ENCODE measurements at regions not wholly inside any gene's neighbourhood (a gene's known extent, or its start where the extent isn't known, plus 50 kb on each side); places are given as distances from the start of the nearest gene placed in this dataset.

DNA sequence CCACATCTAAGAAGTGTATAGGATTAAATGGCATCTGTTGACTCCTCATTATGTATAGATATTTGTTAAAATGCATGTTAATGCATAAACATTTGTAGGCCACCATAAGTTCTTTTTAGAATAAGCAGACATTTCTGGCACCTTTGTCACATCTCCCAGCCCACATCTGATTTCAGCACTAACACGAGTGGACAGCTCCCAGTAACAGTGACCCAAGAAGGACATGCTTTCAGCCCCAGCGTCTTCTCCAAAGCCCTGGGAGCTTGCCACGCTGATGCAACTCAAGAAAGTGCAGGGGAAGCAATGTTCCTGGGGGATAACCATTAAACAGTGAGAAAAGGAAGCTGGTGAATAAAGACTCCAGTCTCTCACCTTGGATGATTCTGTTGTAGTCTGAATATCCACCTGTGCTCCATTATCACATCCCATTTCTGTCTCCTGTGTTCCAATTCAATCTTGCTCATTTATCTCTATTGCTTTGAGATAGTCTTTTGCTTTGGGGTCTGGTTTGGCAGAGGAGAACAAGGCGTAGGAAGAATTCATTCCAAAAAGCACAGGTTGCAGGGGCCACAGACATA, 182.6 kb upstream of the THSD7B start:
- H3K27ac Mint-ChIP-seq: no peak overlapping the region
- intact Hi-C loops (cut with micrococcal nuclease): no loop called here
- no peaks in the 10 kb centered on the region for H3K4me1 Mint-ChIP-seq

DNA sequence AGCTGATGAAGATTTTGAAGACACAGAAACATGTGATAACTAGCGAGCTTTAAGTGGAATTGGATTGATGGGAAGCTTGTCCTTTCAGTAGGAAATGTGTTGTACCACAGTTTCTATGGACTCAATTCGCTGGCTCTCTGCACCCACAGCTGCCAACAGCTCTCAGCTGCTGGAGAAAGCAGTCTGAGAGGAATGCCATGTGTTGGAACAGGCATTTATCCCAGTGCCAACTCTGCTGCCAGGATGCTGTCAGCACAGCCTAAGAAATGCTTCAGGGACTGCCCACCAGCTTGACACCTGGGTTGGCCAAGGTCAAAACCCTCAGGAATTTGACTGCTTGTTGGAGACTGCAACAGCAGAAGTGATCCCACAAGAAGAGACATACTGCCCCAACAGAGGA, 193.0 kb upstream of the THSD7B start:
- Mint-ChIP-seq H3K27me3 (ENCODE audit: low read depth in 3 of 3) (peaks cover 0 to 3% (median 2%) of the 10 kb centered on the region in 3 donors), H3K27ac (no peak overlapping the region), H3K9me3 (no peaks in the 10 kb centered on the region), H3K4me3 (no peak overlapping the region), H3K4me1 (no peaks in the 10 kb centered on the region), H3K36me3 (no peaks in the 10 kb centered on the region)
- no peaks in the 10 kb centered on the region for H3K9me3 ChIP-seq (replicated peaks in 1 of 2; ENCODE audit: control insufficient read depth in 1 of 2, insufficient read depth in 1 of 2, low read length in 2 of 2)
- TF ChIP-seq, protein P1, sequence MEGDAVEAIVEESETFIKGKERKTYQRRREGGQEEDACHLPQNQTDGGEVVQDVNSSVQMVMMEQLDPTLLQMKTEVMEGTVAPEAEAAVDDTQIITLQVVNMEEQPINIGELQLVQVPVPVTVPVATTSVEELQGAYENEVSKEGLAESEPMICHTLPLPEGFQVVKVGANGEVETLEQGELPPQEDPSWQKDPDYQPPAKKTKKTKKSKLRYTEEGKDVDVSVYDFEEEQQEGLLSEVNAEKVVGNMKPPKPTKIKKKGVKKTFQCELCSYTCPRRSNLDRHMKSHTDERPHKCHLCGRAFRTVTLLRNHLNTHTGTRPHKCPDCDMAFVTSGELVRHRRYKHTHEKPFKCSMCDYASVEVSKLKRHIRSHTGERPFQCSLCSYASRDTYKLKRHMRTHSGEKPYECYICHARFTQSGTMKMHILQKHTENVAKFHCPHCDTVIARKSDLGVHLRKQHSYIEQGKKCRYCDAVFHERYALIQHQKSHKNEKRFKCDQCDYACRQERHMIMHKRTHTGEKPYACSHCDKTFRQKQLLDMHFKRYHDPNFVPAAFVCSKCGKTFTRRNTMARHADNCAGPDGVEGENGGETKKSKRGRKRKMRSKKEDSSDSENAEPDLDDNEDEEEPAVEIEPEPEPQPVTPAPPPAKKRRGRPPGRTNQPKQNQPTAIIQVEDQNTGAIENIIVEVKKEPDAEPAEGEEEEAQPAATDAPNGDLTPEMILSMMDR (IDR thresholded peaks at IDR 0.05): no peak
- intact Hi-C loops (cut with micrococcal nuclease): no loop called here
- H2AFZ ChIP-seq (ENCODE audit: insufficient read depth, low read depth, low read length, poor library complexity, severe bottlenecking): no peak overlapping the region
- H3K27me3 ChIP-seq (ENCODE audit: control insufficient read depth in 2 of 2, insufficient read depth in 2 of 2, low read length in 2 of 2): no peaks in the 10 kb centered on the region
- no peaks in the 10 kb centered on the region for H3K4me1 ChIP-seq (ENCODE audit: control insufficient read depth in 1 of 2, insufficient read depth in 2 of 2, low read length in 2 of 2)
- no peak overlapping the region for H3K4me2 ChIP-seq (replicated peaks; ENCODE audit: extremely low read depth, low read length, poor library complexity, severe bottlenecking)
- no peaks in the 10 kb centered on the region for H4K20me1 ChIP-seq (ENCODE audit: insufficient read depth, low read length)
- H3K9ac ChIP-seq (ENCODE audit: insufficient read depth, low read length, poor library complexity, severe bottlenecking): no peak overlapping the region
- H3K4me3 ChIP-seq (replicated peaks in 1 of 3; ENCODE audit: low read depth in 2 of 3, low read length in 3 of 3): no peak overlapping the region
- H3K36me3 ChIP-seq (replicated peaks in 1 of 2; ENCODE audit: control insufficient read depth in 1 of 2, insufficient read depth in 2 of 2, low read length in 2 of 2): no peaks in the 10 kb centered on the region
- no peaks in the 10 kb centered on the region for H3K79me2 ChIP-seq (ENCODE audit: insufficient read depth, low read length)
- H3K27ac ChIP-seq (ENCODE audit: low read depth in 1 of 2, low read length in 2 of 2): no peak overlapping the region
- no peak for DNase-seq
- WGBS (ENCODE audit: insufficient coverage): 70% methylated on average over 1 of the region's 2 CpGs

More for the DNA sequence above, 182.6 kb upstream of the THSD7B start:
- Histone ChIP-seq H3K4me1 (ENCODE audit: control insufficient read depth in 1 of 2, insufficient read depth in 2 of 2, low read length in 2 of 2) (no peaks in the 10 kb centered on the region), H2AFZ (ENCODE audit: insufficient read depth, low read depth, low read length, poor library complexity, severe bottlenecking) (no peak overlapping the region), H3K79me2 (ENCODE audit: insufficient read depth, low read length) (no peaks in the 10 kb centered on the region), H3K9me3 (replicated peaks in 1 of 2; ENCODE audit: control insufficient read depth in 1 of 2, insufficient read depth in 1 of 2, low read length in 2 of 2) (no peaks in the 10 kb centered on the region), H4K20me1 (ENCODE audit: insufficient read depth, low read length) (no peaks in the 10 kb centered on the region), H3K4me2 (replicated peaks; ENCODE audit: extremely low read depth, low read length, poor library complexity, severe bottlenecking) (no peak overlapping the region), H3K4me3 (replicated peaks in 1 of 3; ENCODE audit: low read depth in 2 of 3, low read length in 3 of 3) (no peak overlapping the region), H3K9ac (ENCODE audit: insufficient read depth, low read length, poor library complexity, severe bottlenecking) (no peak overlapping the region), H3K27me3 (ENCODE audit: control insufficient read depth in 2 of 2, insufficient read depth in 2 of 2, low read length in 2 of 2) (no peaks in the 10 kb centered on the region), H3K27ac (ENCODE audit: low read depth in 1 of 2, low read length in 2 of 2) (no peak overlapping the region), H3K36me3 (replicated peaks in 1 of 2; ENCODE audit: control insufficient read depth in 1 of 2, insufficient read depth in 2 of 2, low read length in 2 of 2) (no peaks in the 10 kb centered on the region)
- H3K27me3 Mint-ChIP-seq (ENCODE audit: low read depth in 3 of 3): peaks cover 0 to 3% (median 0%) of the 10 kb centered on the region in 3 donors
- no peak overlapping the region for H3K4me3 Mint-ChIP-seq
- TF ChIP-seq, protein P1 (IDR thresholded peaks at IDR 0.05): no peak
- no peak for DNase-seq
- H3K36me3 Mint-ChIP-seq: no peaks in the 10 kb centered on the region
- peaks cover 0 to 4% (median 0%) of the 10 kb centered on the region in 7 donors for H3K9me3 Mint-ChIP-seq
- 31% methylated on average over 3 of the region's 4 CpGs for WGBS (ENCODE audit: insufficient coverage)
